K562 (cell line): ENCODE measurements at regions not wholly inside any gene's neighbourhood (a gene's known extent, or its start where the extent isn't known, plus 50 kb on each side); places are given as distances from the start of the nearest gene placed in this dataset.
A peak's percentile ranks its signal among the peaks of the same experiment; 100 is the strongest.

Experiments used
- ELF4 ChIP-seq: fragments of 450-650 bp; formaldehyde crosslinking; IDR thresholded peaks from 2 replicates; pipeline ENCODE4 v1.4.0; 2022; ENCODE audit warnings: missing genetic modification characterization
- ERF ChIP-seq: fragments of 450-650 bp; formaldehyde crosslinking; IDR thresholded peaks from 2 replicates; pipeline ENCODE4 v1.4.0; 2020; ENCODE audit warnings: mild to moderate bottlenecking, mixed read lengths
- HIVEP1 ChIP-seq: fragments of 250-450 bp; sonication (Bioruptor Pico); IDR thresholded peaks from 2 replicates; pipeline ENCODE4 v1.4.0; 2020; ENCODE audit warnings: mild to moderate bottlenecking
- NFRKB ChIP-seq: fragments of 450-650 bp; IDR thresholded peaks from 2 replicates; pipeline ENCODE4 v1.6.1; 2016; ENCODE audit warnings: low read depth
- NR4A1 ChIP-seq, 2 experiments: fragments of 250-450 bp in 1 of 2; fragments of 450-650 bp in 1 of 2; sonication (Bioruptor Pico) in 1 of 2; IDR thresholded peaks; 2 replicates each; pipeline versions ENCODE4 v1.4.0 to v1.6.1; 2016 to 2020; ENCODE audit warnings: mild to moderate bottlenecking in 2 of 2, missing compliant biosample characterization in 1 of 2, missing genetic modification characterization in 1 of 2, moderate library complexity in 1 of 2
- PHF8 ChIP-seq: fragments of 200-600 bp; sonication (generic); IDR thresholded peaks from 2 replicates; pipeline ENCODE4 v1.6.1; 2012; ENCODE audit warnings: mixed run types, mild to moderate bottlenecking, inconsistent platforms, low read length, moderate library complexity, borderline replicate concordance
- POLR2B ChIP-seq: fragments of 450-650 bp; IDR thresholded peaks from 2 replicates; pipeline ENCODE4 v1.6.1; 2018; ENCODE audit warnings: low read depth; ENCODE audit not compliant: partially characterized antibody
- RHOXF2B ChIP-seq: fragments of 250-450 bp; sonication (Bioruptor Pico); conservative IDR thresholded peaks from 2 replicates; pipeline ENCODE4 v1.5.1; 2021
- RNF2 ChIP-seq: sonication (generic); IDR thresholded peaks from 2 replicates; pipeline ENCODE4 v1.6.1; 2016
- SPI1 ChIP-seq: IDR thresholded peaks from 2 replicates; pipeline ENCODE4 v1.6.1; 2011; ENCODE audit warnings: low read depth, low read length, control low read depth, borderline replicate concordance
- WHSC1 ChIP-seq: IDR thresholded peaks from one replicate; pipeline ENCODE4 v1.6.1; 2012; ENCODE audit warnings: low read length, control low read depth, inconsistent platforms
- ZNF311 ChIP-seq: fragments of 250-450 bp; sonication (Bioruptor Pico); IDR thresholded peaks from 2 replicates; pipeline ENCODE4 v1.4.0; 2020; ENCODE audit warnings: mild to moderate bottlenecking, moderate library complexity
- ZNF589 ChIP-seq: fragments of 200-800 bp; sonication (Bioruptor generic); IDR thresholded peaks from 2 replicates; pipeline ENCODE4 v1.6.1; 2016; ENCODE audit warnings: low read depth, missing genetic modification characterization, missing compliant biosample characterization
- ZSCAN32 ChIP-seq: fragments of 450-650 bp; formaldehyde crosslinking; IDR thresholded peaks from 2 replicates; pipeline ENCODE4 v1.4.0; 2020; ENCODE audit warnings: mild to moderate bottlenecking, moderate library complexity
- TF ChIP-seq, protein P1 (sequence below): sonication (generic); formaldehyde crosslinking; IDR thresholded peaks from 2 replicates; pipeline ENCODE4 v1.8.0; 2023; ENCODE audit warnings: mild to moderate bottlenecking, missing genetic modification reagents
- TF ChIP-seq, protein P2 (sequence below): fragments of 250-450 bp; sonication (Bioruptor Pico); IDR thresholded peaks from 2 replicates; pipeline ENCODE4 v1.5.0; 2021
- TF ChIP-seq, protein P3 (sequence below), 2 experiments: fragments of 450-650 bp; IDR thresholded peaks; 2 replicates each; pipeline ENCODE4 v1.6.1; 2016
- TF ChIP-seq, protein P4 (sequence below): fragments of 250-450 bp; sonication (Bioruptor Pico); IDR thresholded peaks from 2 replicates; pipeline ENCODE4 v1.5.0; 2021
- TF ChIP-seq, protein P5 (sequence below): fragments of 450-650 bp; formaldehyde crosslinking; IDR thresholded peaks from 2 replicates; pipeline ENCODE4 v1.4.0; 2022; ENCODE audit warnings: missing genetic modification characterization
- TF ChIP-seq, protein P6 (sequence below): fragments of 200-800 bp; sonication (Bioruptor generic); IDR thresholded peaks from 2 replicates; pipeline ENCODE4 v1.6.1; 2017; ENCODE audit warnings: missing genetic modification characterization, missing compliant biosample characterization

DNA sequence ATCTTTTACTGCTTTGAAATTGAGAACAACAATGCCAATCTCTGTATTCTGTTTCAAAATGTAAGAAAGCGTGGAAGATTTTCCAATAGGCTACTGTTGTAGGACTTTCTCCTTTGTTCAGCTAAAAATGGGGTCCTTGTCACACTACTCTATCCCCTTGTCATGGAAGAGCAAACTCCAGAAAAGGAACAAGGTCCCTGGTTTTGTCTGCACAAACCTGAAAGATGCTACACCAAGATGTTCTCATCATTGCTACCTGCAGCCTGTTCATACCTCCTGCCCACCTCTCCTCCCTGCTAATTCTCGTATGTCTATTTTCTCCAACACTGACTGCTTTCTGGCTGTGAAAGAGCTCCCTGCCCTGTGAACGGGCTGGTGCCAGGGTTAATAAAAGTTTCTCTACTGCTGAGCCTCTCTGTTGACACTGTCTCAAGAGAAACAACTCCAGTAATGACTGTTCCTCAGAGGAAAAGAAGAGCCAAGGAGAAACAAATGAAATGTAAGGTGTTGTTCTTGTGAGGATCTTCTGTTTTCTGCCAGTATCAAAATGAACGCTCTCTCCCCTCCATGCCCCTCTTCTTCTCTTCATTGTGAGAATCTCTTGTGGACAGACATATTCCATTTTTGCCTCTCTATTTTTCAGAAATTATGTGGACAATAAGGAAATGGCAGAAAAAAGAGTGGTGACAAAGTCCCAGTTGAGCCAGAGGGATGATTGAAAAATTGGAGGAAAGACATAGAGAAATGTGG, 287.1 kb downstream of the ADGB start (continued):
- TF ChIP-seq PHF8 (0 out of 2 replicates have a peak, but pooled peaks have one; percentile 17), ZNF589 (CRISPR knock-in tag) (peak; percentile 58; the same call in 1 of the 2 replicates), ERF (CRISPR knock-in tag) (0 out of 2 replicates have a peak, but pooled peaks have one; percentile 71), WHSC1 (peak; percentile 58), ZNF311 (0 out of 2 replicates have a peak, but pooled peaks have one; percentile 38), SPI1 (no peak), RHOXF2B (CRISPR knock-in tag) (peak; percentile 87), ZSCAN32 (peak; percentile 1; the same call in 1 of the 2 replicates), NR4A1 (CRISPR knock-in tag; IDR thresholded peaks at IDR 0.05) (no peak), NR4A1 (tag; IDR thresholded peaks at IDR 0.05) (peak; percentile 50; the same call in 1 of the 2 replicates), RNF2 (peak; percentile 29; the same call in 1 of the 2 replicates), NFRKB (peak; percentile 79; the same call in 1 of the 2 replicates), POLR2B (peak; percentile 38), HIVEP1 (peak; percentile 70; the same call in 1 of the 2 replicates), ELF4 (peak; percentile 50; the same call in 1 of the 2 replicates)
- TF ChIP-seq, protein P1, sequence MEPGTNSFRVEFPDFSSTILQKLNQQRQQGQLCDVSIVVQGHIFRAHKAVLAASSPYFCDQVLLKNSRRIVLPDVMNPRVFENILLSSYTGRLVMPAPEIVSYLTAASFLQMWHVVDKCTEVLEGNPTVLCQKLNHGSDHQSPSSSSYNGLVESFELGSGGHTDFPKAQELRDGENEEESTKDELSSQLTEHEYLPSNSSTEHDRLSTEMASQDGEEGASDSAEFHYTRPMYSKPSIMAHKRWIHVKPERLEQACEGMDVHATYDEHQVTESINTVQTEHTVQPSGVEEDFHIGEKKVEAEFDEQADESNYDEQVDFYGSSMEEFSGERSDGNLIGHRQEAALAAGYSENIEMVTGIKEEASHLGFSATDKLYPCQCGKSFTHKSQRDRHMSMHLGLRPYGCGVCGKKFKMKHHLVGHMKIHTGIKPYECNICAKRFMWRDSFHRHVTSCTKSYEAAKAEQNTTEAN (CRISPR knock-in tag) = no peak
- TF ChIP-seq, protein P2, sequence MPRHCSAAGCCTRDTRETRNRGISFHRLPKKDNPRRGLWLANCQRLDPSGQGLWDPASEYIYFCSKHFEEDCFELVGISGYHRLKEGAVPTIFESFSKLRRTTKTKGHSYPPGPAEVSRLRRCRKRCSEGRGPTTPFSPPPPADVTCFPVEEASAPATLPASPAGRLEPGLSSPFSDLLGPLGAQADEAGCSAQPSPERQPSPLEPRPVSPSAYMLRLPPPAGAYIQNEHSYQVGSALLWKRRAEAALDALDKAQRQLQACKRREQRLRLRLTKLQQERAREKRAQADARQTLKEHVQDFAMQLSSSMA (CRISPR knock-in tag) = peak; percentile 41; the same call in 1 of the 2 replicates
- TF ChIP-seq, protein P3, sequence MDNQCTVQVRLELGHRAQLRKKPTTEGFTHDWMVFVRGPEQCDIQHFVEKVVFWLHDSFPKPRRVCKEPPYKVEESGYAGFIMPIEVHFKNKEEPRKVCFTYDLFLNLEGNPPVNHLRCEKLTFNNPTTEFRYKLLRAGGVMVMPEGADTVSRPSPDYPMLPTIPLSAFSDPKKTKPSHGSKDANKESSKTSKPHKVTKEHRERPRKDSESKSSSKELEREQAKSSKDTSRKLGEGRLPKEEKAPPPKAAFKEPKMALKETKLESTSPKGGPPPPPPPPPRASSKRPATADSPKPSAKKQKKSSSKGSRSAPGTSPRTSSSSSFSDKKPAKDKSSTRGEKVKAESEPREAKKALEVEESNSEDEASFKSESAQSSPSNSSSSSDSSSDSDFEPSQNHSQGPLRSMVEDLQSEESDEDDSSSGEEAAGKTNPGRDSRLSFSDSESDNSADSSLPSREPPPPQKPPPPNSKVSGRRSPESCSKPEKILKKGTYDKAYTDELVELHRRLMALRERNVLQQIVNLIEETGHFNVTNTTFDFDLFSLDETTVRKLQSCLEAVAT (IDR thresholded peaks at IDR 0.05) = peak; percentile 93 to 94
- TF ChIP-seq, protein P4, sequence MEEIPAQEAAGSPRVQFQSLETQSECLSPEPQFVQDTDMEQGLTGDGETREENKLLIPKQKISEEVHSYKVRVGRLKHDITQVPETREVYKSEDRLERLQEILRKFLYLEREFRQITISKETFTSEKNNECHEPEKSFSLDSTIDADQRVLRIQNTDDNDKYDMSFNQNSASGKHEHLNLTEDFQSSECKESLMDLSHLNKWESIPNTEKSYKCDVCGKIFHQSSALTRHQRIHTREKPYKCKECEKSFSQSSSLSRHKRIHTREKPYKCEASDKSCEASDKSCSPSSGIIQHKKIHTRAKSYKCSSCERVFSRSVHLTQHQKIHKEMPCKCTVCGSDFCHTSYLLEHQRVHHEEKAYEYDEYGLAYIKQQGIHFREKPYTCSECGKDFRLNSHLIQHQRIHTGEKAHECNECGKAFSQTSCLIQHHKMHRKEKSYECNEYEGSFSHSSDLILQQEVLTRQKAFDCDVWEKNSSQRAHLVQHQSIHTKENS (CRISPR knock-in tag) = peak; percentile 65; the same call in 1 of the 2 replicates
- TF ChIP-seq, protein P5, sequence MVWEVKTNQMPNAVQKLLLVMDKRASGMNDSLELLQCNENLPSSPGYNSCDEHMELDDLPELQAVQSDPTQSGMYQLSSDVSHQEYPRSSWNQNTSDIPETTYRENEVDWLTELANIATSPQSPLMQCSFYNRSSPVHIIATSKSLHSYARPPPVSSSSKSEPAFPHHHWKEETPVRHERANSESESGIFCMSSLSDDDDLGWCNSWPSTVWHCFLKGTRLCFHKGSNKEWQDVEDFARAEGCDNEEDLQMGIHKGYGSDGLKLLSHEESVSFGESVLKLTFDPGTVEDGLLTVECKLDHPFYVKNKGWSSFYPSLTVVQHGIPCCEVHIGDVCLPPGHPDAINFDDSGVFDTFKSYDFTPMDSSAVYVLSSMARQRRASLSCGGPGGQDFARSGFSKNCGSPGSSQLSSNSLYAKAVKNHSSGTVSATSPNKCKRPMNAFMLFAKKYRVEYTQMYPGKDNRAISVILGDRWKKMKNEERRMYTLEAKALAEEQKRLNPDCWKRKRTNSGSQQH = peak; percentile 67; the same call in 1 of the 2 replicates
- TF ChIP-seq, protein P6, sequence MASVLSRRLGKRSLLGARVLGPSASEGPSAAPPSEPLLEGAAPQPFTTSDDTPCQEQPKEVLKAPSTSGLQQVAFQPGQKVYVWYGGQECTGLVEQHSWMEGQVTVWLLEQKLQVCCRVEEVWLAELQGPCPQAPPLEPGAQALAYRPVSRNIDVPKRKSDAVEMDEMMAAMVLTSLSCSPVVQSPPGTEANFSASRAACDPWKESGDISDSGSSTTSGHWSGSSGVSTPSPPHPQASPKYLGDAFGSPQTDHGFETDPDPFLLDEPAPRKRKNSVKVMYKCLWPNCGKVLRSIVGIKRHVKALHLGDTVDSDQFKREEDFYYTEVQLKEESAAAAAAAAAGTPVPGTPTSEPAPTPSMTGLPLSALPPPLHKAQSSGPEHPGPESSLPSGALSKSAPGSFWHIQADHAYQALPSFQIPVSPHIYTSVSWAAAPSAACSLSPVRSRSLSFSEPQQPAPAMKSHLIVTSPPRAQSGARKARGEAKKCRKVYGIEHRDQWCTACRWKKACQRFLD (CRISPR knock-in tag) = 0 out of 2 replicates have a peak, but pooled peaks have one; percentile 15
